ENCODE measurements at regions not wholly inside any gene's neighbourhood (a gene's known extent, or its start where the extent isn't known, plus 50 kb on each side); places are given as distances from the start of the nearest gene placed in this dataset.

DNA sequence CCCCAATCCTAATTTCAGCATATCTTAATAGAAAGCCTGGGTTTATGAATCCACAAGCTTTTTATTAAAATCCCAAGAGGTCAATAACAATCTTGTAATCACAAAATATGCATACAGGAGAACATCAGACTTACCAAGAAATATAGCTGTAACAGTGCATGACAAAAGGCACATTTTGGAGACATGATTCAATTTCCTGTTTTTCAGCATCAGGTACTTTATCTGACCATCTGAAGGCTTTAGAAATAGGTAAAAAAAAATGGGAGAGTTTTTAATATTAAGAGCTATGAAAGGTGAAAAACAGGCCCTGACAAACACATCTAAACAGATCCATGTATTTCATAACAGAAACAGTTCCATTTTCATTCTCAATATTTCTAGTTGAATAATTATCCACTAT lies 89.9 kb upstream of the EFEMP1 start:
- H3K9me3 Mint-ChIP-seq: no peaks in the 10 kb centered on the region
- no peak for ATAC-seq
- H3K27ac Mint-ChIP-seq: no peak overlapping the region
- H3K36me3 Mint-ChIP-seq: no peaks in the 10 kb centered on the region
- no peak for DNase-seq (ENCODE audit: low spot score in 2 of 2)

DNA sequence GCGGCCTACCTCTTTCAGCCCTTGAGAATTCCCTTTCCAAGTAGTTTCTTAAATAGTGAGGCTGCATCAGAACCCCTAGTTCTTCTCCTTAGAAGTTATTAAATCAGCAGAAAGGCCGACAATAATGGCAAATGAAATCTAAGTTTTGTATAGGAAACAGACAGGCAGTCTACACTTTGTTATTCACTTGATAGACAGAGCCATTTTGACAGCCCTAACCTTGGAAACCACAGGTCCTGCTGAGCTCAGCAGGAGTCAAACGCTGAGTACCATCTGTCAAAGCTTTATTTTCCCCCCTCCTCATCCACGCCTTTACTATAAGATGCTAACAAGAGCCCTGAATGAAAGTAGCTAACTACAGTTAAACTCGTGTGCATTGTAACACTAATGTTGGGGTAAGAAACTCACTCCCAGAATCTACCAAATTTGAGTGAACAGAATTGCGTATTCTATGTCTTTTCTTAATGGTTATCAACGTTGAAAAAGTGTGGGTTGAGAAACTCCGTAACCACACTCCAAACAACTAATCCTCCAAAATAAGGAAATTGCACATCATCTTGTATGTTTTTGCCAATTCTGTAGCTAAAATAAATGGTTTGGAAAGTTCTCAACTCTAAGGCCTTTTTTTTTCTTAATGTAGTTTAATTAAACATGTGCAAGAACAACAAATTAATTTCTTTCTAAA lies 90.6 kb upstream of the EFEMP1 start:
- Mint-ChIP-seq H3K27ac (no peak overlapping the region), H3K9me3 (no peaks in the 10 kb centered on the region), H3K36me3 (no peaks in the 10 kb centered on the region)
- ATAC-seq (no peak), DNase-seq (ENCODE audit: low spot score in 2 of 2) (no peak)

DNA sequence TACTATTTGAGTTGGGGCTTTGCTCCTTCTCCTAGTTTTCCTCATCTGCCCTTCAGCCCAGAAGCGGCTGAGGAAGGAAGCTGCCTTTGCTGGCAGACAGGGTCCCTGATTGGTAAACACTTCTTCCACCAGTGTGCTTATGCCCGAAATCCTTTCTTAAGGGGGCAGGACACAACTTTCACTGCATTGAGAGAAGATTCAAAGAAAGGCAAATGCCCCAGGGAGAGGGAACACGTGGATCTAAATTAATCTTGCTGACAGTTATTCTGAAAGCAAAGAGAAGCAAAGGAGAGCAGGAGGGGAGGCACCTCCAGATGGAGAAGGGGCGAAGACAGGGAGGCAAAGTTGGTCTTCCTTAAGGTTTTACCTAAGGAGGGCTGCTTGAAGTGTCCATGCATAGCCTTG lies 92.1 kb upstream of the EFEMP1 start:
- Mint-ChIP-seq H3K27ac (no peak overlapping the region), H3K9me3 (no peaks in the 10 kb centered on the region), H3K36me3 (no peaks in the 10 kb centered on the region)
- DNase-seq (ENCODE audit: low spot score in 2 of 2) (no peak), ATAC-seq (no peak)

DNA sequence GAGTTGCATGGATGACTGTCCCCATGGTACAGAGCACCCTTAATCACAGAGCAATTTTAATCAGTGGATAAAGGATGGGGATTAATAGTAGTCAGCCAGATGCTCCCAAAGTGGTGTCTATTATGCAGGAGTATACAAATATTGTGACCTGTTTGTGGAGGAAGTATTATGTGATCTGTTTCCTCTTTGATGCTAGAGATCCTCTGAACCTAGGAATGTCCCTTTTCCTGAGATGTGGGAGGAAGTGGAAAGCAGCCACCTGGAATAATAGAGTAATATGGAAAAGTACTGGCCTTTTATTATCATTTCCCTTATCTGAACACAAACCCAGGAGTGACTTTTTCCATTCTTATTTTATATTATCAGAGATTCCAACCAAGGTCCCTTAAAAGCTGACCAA lies 94.2 kb upstream of the EFEMP1 start:
- DNase-seq (ENCODE audit: low spot score in 2 of 2) (no peak), ATAC-seq (no peak)
- Mint-ChIP-seq H3K27ac (no peak overlapping the region), H3K9me3 (no peaks in the 10 kb centered on the region), H3K36me3 (no peaks in the 10 kb centered on the region)

DNA sequence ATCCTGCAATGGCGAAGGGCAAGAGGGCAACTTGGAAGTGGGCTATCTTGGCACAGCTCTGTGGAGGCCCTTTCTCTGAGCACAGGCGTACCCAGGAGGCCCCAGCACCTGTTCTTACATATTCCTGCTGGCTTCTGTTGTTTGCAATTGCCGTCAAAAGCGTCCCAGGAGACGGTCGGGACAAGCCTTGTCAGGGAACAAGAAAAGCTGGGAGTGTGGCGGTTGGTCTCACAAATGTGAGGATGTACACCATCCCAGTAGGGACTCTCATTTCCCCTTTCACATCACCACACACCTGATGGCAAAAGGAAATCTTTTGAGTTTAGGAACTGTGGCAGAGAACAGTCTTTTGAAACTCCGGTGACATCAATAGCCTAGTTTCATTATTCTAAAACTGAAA lies 94.7 kb upstream of the EFEMP1 start:
- Mint-ChIP-seq H3K27ac (no peak overlapping the region), H3K9me3 (no peaks in the 10 kb centered on the region), H3K36me3 (no peaks in the 10 kb centered on the region)
- ATAC-seq: no peak
- DNase-seq (ENCODE audit: low spot score in 2 of 2): no peak

DNA sequence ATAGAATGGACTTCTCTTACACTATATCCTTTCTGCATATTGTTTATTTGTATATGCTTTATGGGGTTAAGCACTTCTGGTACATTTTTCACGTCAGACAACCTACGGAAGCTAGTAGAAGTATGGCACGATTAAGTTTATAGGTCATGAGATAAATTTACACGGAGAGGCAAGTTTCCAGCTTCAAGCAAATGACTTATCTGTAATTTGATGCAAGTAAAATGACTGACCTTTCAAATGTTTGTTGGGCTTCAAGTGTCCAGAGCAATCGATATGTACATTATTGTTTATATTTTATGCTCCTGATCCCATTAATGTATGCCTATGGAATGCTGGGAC lies 97.5 kb upstream of the EFEMP1 start:
- no peaks in the 10 kb centered on the region for H3K36me3 Mint-ChIP-seq
- H3K9me3 Mint-ChIP-seq: no peaks in the 10 kb centered on the region
- no peak overlapping the region for H3K27ac Mint-ChIP-seq
- no peak for ATAC-seq
- no peak for DNase-seq (ENCODE audit: low spot score in 2 of 2)

DNA sequence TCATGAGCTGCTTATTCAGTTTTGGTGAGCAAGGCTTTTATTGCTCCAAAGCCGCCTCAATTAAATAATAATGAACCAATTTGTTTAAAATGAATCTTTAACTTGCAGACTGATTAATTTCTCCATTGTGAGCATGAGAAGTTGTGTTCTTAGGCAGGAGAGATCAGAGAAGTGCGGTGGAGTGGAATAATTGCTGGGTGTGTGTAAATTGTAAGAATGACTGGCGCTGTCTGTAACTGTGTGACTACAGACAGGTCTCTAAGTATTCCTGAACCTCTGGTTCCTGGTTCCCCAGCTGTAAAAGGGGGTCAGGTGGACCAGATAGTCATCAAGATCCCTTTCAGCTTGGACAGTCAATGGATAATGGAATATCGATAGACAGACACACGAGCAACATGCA lies 98.0 kb upstream of the EFEMP1 start:
- Mint-ChIP-seq H3K36me3 (no peaks in the 10 kb centered on the region), H3K9me3 (no peaks in the 10 kb centered on the region), H3K27ac (no peak overlapping the region)
- ATAC-seq (no peak), DNase-seq (ENCODE audit: low spot score in 2 of 2) (no peak)

DNA sequence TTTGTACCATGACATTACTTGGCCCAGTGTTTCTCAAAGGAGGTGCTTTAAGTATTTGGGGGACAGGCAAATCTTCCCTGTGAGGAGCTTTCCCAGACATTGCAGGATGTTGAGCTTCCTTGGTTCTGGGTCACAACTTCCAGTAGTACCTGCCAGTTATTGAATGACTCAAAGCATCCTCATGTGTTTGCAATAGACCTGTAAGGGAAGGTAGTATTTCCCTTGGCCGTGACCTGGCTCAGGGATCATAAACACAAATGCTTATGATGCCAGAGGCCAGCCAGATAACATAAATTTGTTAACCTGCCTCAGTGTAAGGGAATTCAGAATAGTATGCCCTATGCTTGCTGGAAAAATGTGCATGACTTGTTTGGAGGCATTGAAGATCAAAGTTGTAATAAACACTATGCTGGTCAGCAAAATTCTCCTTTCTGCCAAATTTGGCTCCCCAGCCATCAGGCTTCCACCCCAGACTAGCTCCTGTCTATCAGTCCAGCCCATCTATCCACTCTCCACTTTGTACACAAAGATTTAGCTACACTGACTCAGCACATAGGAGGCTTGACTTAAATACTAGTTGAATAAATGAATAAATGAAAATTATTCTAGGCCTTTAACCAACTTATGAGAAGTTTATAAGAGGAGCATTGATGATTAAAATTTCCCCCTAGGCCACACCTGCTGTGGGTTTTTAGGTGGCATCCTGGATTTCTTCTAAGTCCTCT lies 102.0 kb upstream of the EFEMP1 start:
- no peaks in the 10 kb centered on the region for H3K9me3 Mint-ChIP-seq
- H3K36me3 Mint-ChIP-seq: no peaks in the 10 kb centered on the region
- DNase-seq (ENCODE audit: low spot score in 2 of 2) (no peak), ATAC-seq (no peak)
- H3K27ac Mint-ChIP-seq: no peak overlapping the region

DNA sequence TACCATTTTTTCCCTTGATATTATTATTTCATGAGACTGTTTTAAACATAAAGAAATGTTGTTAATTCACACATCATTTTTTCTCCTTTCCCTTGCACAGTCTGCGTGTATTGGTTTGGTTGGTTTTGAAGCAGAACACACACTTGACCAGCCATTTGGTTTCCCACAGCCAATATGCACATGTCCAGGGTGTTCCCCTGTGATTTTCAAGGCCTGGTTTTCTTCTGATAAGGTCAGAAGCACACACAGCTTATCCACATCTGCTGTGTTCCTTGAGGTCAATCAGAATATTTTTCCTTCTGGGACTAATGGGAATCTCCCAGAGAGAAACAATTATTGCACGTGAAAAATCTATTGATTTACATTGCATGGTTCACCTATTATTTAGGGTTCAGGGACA lies 103.2 kb upstream of the EFEMP1 start:
- Mint-ChIP-seq H3K9me3 (no peaks in the 10 kb centered on the region), H3K27ac (no peak overlapping the region), H3K36me3 (no peaks in the 10 kb centered on the region)
- DNase-seq (ENCODE audit: low spot score in 2 of 2): no peak
- no peak for ATAC-seq

DNA sequence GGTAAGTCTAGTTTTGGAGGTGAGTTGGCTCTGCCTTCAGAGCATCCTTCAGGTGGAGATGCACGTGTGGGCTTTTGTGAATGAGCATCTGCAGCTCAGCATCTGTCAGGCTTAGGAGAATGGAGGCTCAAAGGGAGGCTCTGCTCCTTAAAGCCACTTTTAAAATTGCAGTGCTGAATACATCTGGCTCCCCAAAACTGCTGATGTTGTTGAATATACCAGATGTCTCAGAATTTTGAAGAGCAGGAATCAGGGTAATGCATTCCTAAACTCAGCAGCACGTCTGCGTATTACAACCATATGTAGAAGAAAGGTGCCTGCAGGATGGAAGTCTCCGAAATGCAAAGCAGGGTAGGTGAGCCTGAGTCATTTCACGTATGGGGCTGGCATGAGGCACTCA lies 106.5 kb upstream of the EFEMP1 start:
- DNase-seq (ENCODE audit: low spot score in 2 of 2): no peak
- no peaks in the 10 kb centered on the region for H3K9me3 Mint-ChIP-seq
- no peak for ATAC-seq
- H3K36me3 Mint-ChIP-seq: no peaks in the 10 kb centered on the region
- H3K27ac Mint-ChIP-seq: no peak overlapping the region

DNA sequence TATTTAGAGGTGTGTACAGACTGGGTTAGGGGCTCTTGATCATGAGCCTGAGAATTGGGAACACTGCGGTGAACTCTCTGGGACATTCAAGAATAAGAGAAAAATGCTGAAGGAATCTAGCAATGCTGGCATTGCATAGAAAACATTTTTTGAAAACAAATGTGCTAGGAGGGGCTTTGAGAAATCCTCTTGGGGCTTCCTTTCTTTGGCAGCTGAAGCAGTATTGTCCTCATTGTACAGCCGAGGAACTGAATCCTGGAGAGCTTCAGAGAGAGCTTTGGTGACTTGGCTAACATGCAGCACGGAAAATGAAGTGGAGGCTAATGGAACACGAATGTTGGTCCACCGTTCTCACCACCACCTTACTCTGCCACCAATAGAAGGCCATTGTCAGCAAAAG lies 107.3 kb upstream of the EFEMP1 start:
- ATAC-seq: no peak
- DNase-seq (ENCODE audit: low spot score in 2 of 2): no peak
- Mint-ChIP-seq H3K9me3 (no peaks in the 10 kb centered on the region), H3K27ac (no peak overlapping the region), H3K36me3 (no peaks in the 10 kb centered on the region)

DNA sequence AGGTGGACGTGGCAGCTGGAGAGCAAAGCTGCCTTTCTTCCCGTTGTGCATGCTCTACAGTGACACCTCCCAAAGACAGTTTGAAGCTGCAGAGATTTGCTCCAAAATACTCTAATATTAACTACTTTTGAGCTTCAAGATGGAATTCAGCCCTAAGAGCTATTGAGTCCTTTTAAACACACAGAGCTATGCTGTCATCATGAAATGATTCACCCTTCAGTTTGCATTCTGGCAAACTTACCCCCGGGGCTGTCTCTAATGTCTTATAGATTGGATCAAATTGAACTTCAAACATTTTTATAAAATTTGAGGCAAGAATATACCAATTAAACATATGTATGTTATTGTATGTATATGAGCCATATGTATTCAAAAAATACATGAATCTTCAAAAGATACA lies 110.7 kb upstream of the EFEMP1 start:
- Mint-ChIP-seq H3K36me3 (no peaks in the 10 kb centered on the region), H3K9me3 (peaks cover 0 to 5% of the 10 kb centered on the region in 2 donors), H3K27ac (no peak overlapping the region)
- no peak for ATAC-seq
- DNase-seq (ENCODE audit: low spot score in 2 of 2): no peak

DNA sequence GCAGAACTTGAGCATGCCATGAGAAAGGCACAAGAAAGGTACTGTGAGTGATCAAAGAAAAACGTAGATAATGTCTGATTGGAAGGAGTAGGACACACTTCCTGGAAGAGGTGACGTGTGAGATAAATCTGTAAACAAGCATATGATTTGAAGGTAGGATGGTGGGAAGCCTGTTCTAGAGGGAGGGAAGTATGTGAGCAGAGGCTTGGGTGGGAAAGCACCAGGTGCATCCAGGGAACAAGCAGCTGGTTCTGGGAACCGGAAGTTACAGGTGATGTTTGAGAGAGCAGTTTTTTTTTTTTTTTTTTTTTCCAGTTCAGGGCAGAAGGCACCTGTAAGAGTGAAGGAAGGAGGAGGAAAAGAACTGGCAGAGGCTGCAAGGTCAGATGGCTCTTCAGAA lies 116.6 kb upstream of the EFEMP1 start:
- peaks cover 4 to 5% of the 10 kb centered on the region in 2 donors for H3K9me3 Mint-ChIP-seq
- H3K27ac Mint-ChIP-seq: no peak overlapping the region
- H3K36me3 Mint-ChIP-seq: no peaks in the 10 kb centered on the region
- no peak for DNase-seq (ENCODE audit: low spot score in 2 of 2)
- no peak for ATAC-seq

DNA sequence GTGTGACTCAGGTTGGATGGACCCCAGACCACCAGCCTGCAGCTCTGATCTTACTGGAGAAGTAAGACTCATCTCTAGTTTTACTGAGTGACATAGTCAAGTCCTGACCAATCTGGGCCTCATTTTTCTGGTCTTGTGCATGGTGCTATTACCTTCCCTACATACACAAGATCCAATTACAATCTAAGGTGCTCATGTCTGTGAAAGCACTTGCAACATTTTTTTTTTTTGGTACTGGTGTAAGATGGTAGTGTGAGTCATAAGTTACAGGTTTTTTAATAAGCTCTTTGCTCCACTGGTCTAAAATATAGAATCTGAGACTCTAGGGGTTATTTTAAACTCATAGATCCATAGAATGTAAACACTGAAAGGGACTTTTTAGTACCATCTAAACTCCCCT lies 117.3 kb upstream of the EFEMP1 start:
- no peak for ATAC-seq
- no peaks in the 10 kb centered on the region for H3K36me3 Mint-ChIP-seq
- DNase-seq (ENCODE audit: low spot score in 2 of 2): no peak
- H3K27ac Mint-ChIP-seq: no peak overlapping the region
- H3K9me3 Mint-ChIP-seq: peaks cover 4 to 5% of the 10 kb centered on the region in 2 donors

DNA sequence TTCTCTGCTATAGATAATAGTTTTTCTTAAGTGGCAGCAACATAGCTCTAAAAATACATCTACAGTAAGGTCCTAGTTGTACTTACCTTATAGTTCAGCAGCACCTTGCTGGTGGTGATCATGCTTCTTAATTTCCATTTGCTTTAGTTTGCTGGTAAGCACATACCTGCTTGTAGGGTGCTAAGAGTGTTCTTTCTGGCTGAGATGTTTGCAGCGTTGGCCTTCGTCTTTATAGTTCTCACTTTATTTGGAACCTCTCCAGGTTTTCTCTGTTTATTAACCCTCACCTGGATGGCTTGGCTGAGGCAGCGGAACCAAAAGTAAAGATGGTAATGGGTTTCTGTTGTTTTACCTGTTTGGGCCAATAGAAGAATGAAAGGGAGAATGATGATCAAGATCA lies 123.6 kb upstream of the EFEMP1 start:
- Mint-ChIP-seq H3K36me3 (no peaks in the 10 kb centered on the region), H3K27ac (no peak overlapping the region), H3K9me3 (peaks cover 0 to 4% of the 10 kb centered on the region in 2 donors)
- no peak for DNase-seq (ENCODE audit: low spot score in 2 of 2)
- no peak for ATAC-seq

DNA sequence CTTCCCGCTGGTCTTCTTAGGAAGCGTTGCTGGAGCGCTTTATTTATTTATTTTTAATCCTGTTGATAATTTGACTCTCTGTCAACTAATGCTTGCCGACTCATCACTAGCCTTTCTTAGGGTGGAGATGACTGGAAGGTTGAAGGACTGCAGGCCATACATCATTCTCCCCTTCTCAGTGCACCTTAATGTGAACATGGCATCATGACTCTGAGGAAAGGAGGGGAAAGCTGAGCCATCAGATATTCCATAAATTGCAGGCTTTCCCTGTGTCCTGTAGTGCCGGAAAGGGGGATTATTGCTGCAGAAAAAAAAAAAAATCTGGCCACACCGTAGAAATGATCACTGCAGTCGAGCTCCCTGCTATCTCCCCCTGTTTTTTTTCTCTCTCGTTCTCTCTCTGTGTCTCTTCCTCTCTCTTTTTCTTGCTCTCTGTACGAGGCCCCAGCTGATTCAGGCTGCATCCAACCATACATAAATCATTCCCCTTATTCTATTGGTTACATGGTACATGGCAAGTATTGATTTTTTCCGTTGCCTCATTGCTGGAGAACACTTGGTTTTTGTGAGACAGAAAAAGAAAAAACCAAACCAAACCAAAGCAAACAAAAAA lies 125.8 kb upstream of the EFEMP1 start:
- Mint-ChIP-seq H3K27ac (no peak overlapping the region), H3K36me3 (no peaks in the 10 kb centered on the region), H3K9me3 (peaks cover 0 to 4% of the 10 kb centered on the region in 2 donors)
- DNase-seq (ENCODE audit: low spot score in 2 of 2) (no peak), ATAC-seq (no peak)

DNA sequence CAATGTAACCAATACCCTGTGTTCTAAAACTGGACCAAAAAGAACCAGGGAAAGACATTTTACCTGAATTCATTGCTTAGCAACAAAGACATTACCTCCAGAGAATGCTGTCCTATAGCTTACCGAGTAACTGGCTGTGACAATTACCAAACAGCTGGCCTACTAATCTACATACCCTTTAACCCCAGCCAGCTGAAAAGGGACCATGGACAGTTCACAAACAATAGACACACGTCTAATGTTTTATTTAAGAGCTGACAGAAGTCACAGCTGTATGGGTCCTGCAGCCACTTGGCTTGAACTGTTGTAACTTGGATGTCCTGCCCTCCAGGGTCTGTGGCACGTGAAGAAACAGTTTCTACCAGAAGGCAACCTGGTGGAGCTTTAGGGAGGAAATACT lies 130.1 kb upstream of the EFEMP1 start:
- H3K27ac Mint-ChIP-seq: no peak overlapping the region
- no peak for DNase-seq (ENCODE audit: low spot score in 2 of 2)
- no peaks in the 10 kb centered on the region for H3K36me3 Mint-ChIP-seq
- peaks cover 0 to 10% of the 10 kb centered on the region in 2 donors for H3K9me3 Mint-ChIP-seq
- ATAC-seq: no peak

DNA sequence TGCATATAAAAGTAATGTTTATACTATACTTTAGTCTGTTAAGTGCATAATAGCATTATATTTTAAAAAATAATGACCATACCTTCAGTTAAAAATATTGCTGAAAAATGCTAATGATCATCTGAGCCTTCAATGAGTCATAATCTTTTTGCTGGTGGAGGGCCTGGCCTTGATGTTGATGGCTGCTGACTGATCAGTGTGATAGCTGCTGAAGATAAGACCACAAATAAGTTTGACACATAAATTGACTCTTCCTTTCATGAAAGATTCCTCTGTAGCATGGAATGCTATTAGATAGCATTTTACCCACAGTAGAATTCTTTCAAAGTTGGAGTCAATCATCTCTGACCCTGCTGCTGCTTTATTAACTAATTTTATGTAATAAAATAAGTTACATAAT lies 128.4 kb upstream of the CCDC85A start:
- DNase-seq (ENCODE audit: low spot score in 2 of 2) (no peak), ATAC-seq (no peak)
- Mint-ChIP-seq H3K9me3 (peaks cover 0 to 12% of the 10 kb centered on the region in 2 donors), H3K27ac (no peak overlapping the region), H3K36me3 (no peaks in the 10 kb centered on the region)

All from activated naive CD4-positive, alpha-beta T cell treated with anti-CD3 and anti-CD28 coated beads, Interleukin-2, amount 50 U/mL, for 72 hours (primary cell).